Aorta (tissue), 5 donors: ENCODE measurements at regions not wholly inside any gene's neighbourhood (a gene's known extent, or its start where the extent isn't known, plus 50 kb on each side); places are given as distances from the start of the nearest gene placed in this dataset.

Experiments
- ATAC-seq: fragments of 200-7000 bp; cut with Tn5 transposase; one replicate; pipeline ENCODE4 v1.9.1; 2022; ENCODE audit warnings: moderate library complexity; ENCODE audit not compliant: low FRiP score
- DNase-seq, 2 donors: peaks; one replicate each; pipeline ENCODE4 v3.0.0-alpha.2; 2020
- H3K27ac ChIP-seq, 2 donors: one replicate each; pipeline ENCODE4 v1.5.1; 2013; ENCODE audit warnings: low read length in 2 of 2, mild to moderate bottlenecking in 2 of 2, moderate library complexity in 2 of 2, control low read depth in 1 of 2, inconsistent platforms in 1 of 2, low read depth in 1 of 2
- H3K27me3 ChIP-seq, 2 donors: one replicate each; pipeline ENCODE4 v1.6.1; 2013; ENCODE audit warnings: control low read depth in 1 of 2, low read length in 1 of 2, mild to moderate bottlenecking in 1 of 2, moderate library complexity in 1 of 2; ENCODE audit not compliant: insufficient read depth in 2 of 2, control insufficient read depth in 1 of 2
- H3K36me3 ChIP-seq, 2 donors: one replicate each; pipeline ENCODE4 v1.6.1; 2013; ENCODE audit warnings: control low read depth in 1 of 2, low read length in 1 of 2, mild to moderate bottlenecking in 1 of 2; ENCODE audit not compliant: insufficient read depth in 2 of 2, control insufficient read depth in 1 of 2
- H3K4me1 ChIP-seq, 2 donors: one replicate each; pipeline ENCODE4 v1.6.1; 2013; ENCODE audit warnings: low read length in 2 of 2, control low read depth in 1 of 2, mild to moderate bottlenecking in 1 of 2, moderate library complexity in 1 of 2; ENCODE audit not compliant: insufficient read depth in 2 of 2, control insufficient read depth in 1 of 2
- H3K4me3 ChIP-seq, 2 donors: one replicate each; pipeline ENCODE4 v1.5.1; 2013; ENCODE audit warnings: low read length in 2 of 2, control low read depth in 1 of 2, mild to moderate bottlenecking in 1 of 2
- H3K9me3 ChIP-seq: one replicate; pipeline ENCODE4 v1.6.1; 2013; ENCODE audit warnings: mild to moderate bottlenecking, low read length; ENCODE audit not compliant: control insufficient read depth
- WGBS, 2 donors: extraction: QIAGEN DNeasy Blood & Tissue Kit; methylation state at CpG; one replicate each; pipeline ENCODE4 v1.1.7; 2013; 5-methylcytosine and 5-hydroxymethylcytosine counted together
- intact Hi-C, 2 donors: fragments of 100-400 bp; cut with DNase I; formaldehyde crosslinking; loops; one replicate each; pipeline versions ENCODE4 v1.14.2 to v1.15.0; 2022
- donor health status: healthy with polysubstance abuse.
- donor health status: Bipolar disorder and iron deficiency.
- donor health status: DM: no; HTN: no; CAD: no.
- donor health status: DM: no; HTN: no; CAD: no.
- donor health status: DM: yes; HTN: yes; CAD: no.

GRCh38 chr2:164335947-164336346, 285.3 kb downstream of the GRB14 start:
- H3K4me1 ChIP-seq = no peaks in the 10 kb centered on the region
- no peak overlapping the region for H3K4me3 ChIP-seq
- H3K27ac ChIP-seq = no peak overlapping the region
- intact Hi-C loops = no loop called here
- no peaks in the 10 kb centered on the region for H3K27me3 ChIP-seq
- DNase-seq (no peak), ATAC-seq (no peak)
- no peaks in the 10 kb centered on the region for H3K36me3 ChIP-seq
- H3K9me3 ChIP-seq = no peaks in the 10 kb centered on the region
- 80 to 84% methylated on average over 2 of the region's 2 CpGs for WGBS, 2 donors

GRCh38 chr2:164335128-164335527, 286.2 kb downstream of the GRB14 start:
- H3K9me3 ChIP-seq = no peaks in the 10 kb centered on the region
- intact Hi-C loops = no loop called here
- H3K36me3 ChIP-seq = no peaks in the 10 kb centered on the region
- no peaks in the 10 kb centered on the region for H3K4me1 ChIP-seq
- ATAC-seq = no peak
- no peak overlapping the region for H3K4me3 ChIP-seq
- 93 to 96% methylated on average over 2 of the region's 2 CpGs for WGBS, 2 donors
- H3K27me3 ChIP-seq = no peaks in the 10 kb centered on the region
- no peak overlapping the region for H3K27ac ChIP-seq
- no peak for DNase-seq

DNA sequence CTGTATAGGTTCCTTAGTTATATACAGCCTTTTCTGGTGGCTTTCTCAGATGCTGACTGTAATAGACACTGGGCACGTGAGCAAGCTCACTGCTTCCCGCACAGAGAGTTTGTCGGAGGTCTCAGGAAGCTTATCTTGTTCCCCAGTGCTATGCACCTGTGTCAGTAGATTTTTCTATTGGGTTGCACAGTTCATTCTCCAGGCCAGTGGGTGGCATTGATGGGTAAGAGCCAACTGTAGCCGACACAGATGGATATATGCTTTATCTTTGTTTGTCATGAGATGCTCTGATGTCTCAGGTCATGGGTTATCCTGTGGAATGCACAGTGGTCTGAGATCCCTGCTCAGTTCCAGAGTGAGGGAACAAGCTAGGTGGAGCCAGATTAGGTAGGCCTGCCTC, 293.0 kb downstream of the GRB14 start:
- intact Hi-C loops = no loop called here
- no peaks in the 10 kb centered on the region for H3K36me3 ChIP-seq
- no peaks in the 10 kb centered on the region for H3K4me1 ChIP-seq
- 88 to 97% methylated on average over 4 of the region's 4 CpGs for WGBS, 2 donors
- no peak overlapping the region for H3K27ac ChIP-seq
- no peak for ATAC-seq
- no peaks in the 10 kb centered on the region for H3K27me3 ChIP-seq
- no peak overlapping the region for H3K4me3 ChIP-seq
- DNase-seq = no peak
- no peaks in the 10 kb centered on the region for H3K9me3 ChIP-seq

GRCh38 chr2:164323978-164324377, 297.3 kb downstream of the GRB14 start:
- 86 to 91% methylated on average over 3 of the region's 3 CpGs for whole genome bisulfite sequencing, 2 donors
- no peaks in the 10 kb centered on the region for H3K27me3 ChIP-seq

DNA sequence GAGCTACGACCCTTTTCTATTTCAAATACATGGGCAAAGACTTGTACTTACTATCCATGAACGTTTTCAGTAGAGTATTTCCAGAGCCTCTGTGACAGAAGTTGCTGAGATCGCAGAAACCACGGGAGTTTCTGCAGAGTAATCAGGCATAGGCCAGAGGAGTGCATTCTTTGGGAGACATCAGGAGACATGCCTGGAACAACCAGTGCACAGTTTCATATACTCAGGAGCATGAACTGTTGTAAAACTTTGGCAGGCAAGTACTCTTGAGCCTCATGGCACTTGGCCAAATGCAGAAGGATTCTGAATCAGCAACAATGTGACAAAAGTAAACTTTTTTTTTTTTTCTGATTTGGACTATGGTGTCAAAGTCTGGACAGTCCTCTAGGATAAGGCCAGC, 307.1 kb downstream of the GRB14 start:
- H3K27ac ChIP-seq = no peak overlapping the region
- no peaks in the 10 kb centered on the region for H3K36me3 ChIP-seq
- no peaks in the 10 kb centered on the region for H3K4me1 ChIP-seq
- DNase-seq (no peak), ATAC-seq (no peak)
- no peak overlapping the region for H3K4me3 ChIP-seq
- no peaks in the 10 kb centered on the region for H3K9me3 ChIP-seq
- 37 to 45% methylated on average over 4 of the region's 4 CpGs for WGBS, 2 donors
- no peaks in the 10 kb centered on the region for H3K27me3 ChIP-seq
- intact Hi-C loops = no loop called here

More at GRCh38 chr2:164323978-164324377, 297.3 kb downstream of the GRB14 start:
- Histone ChIP-seq H3K4me1 (no peaks in the 10 kb centered on the region), H3K36me3 (no peaks in the 10 kb centered on the region), H3K27ac (no peak overlapping the region), H3K4me3 (no peak overlapping the region), H3K9me3 (no peaks in the 10 kb centered on the region)
- intact Hi-C loops = no loop called here
- no peak for ATAC-seq
- no peak for DNase-seq

DNA sequence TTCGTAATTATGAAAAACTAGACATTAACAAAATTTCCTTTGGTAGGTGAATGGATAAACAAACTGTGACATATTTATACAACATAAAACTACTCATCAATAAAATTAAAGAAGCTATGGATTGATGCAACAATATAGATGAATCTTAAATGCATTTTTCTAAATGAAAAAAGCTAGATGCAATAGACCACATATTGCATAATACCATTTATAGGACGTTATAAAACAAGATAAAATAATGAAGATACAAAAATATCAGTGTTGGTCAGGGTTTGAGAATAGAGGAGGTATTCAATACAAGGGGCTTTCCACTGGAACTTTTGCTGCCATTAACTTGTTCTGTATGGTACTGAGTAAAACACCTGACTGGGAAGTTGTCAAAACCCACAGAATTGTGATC, 314.4 kb downstream of the GRB14 start:
- H3K27ac ChIP-seq = no peak overlapping the region
- intact Hi-C loops = no loop called here
- H3K27me3 ChIP-seq = no peaks in the 10 kb centered on the region
- no peak overlapping the region for H3K4me3 ChIP-seq
- 82 to 85% methylated on average over 2 of the region's 2 CpGs for WGBS, 2 donors
- no peak for ATAC-seq
- no peaks in the 10 kb centered on the region for H3K9me3 ChIP-seq
- H3K4me1 ChIP-seq = no peaks in the 10 kb centered on the region
- H3K36me3 ChIP-seq = no peaks in the 10 kb centered on the region
- no peak for DNase-seq

GRCh38 chr2:164302786-164303185, 318.5 kb downstream of the GRB14 start:
- no peak overlapping the region for H3K27ac ChIP-seq
- H3K4me1 ChIP-seq = no peaks in the 10 kb centered on the region
- no peaks in the 10 kb centered on the region for H3K36me3 ChIP-seq
- H3K4me3 ChIP-seq = no peak overlapping the region
- DNase-seq (no peak), ATAC-seq (no peak)
- H3K9me3 ChIP-seq = no peaks in the 10 kb centered on the region
- intact Hi-C loops = no loop called here
- no peaks in the 10 kb centered on the region for H3K27me3 ChIP-seq
- 80 to 81% methylated on average over 4 of the region's 4 CpGs for WGBS, 2 donors

- ATAC-seq (no peak), DNase-seq (no peak)
- intact Hi-C loops = no loop called here
- H3K27me3 ChIP-seq = no peaks in the 10 kb centered on the region
- WGBS, 2 donors = 88 to 94% methylated on average over 4 of the region's 4 CpGs
- H3K27ac ChIP-seq = no peak overlapping the region
- H3K9me3 ChIP-seq = no peaks in the 10 kb centered on the region
- H3K4me1 ChIP-seq = peaks cover 0 to 4% of the 10 kb centered on the region in 2 donors
- H3K4me3 ChIP-seq = no peak overlapping the region
- H3K36me3 ChIP-seq = no peaks in the 10 kb centered on the region
Observed at GRCh38 chr2:164288235-164288634, 333.0 kb downstream of the GRB14 start.

DNA sequence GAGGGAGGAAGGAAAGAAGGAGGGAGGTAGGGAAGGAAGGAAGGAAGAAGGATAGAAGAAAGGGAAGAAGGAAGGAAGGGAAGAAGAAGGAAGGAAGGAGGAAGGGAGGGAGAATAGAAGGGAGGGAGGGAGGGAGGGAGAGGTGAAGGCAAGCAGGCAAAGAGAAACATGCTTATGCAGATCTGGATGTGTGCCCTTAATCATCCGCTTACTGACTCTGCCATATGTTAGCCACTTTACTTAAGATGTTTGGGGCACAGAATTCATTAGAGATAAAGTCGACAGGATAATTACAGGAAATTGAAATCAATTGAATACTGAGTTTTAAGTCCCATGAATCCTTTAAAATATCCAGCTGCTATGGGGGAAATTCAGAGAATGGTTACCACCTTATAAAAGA, 334.2 kb downstream of the GRB14 start:
- Histone ChIP-seq H3K9me3 (no peaks in the 10 kb centered on the region), H3K4me3 (no peak overlapping the region), H3K27ac (no peak overlapping the region), H3K27me3 (no peaks in the 10 kb centered on the region), H3K4me1 (peaks cover 0 to 4% of the 10 kb centered on the region in 2 donors), H3K36me3 (no peaks in the 10 kb centered on the region)
- DNase-seq (no peak), ATAC-seq (no peak)
- intact Hi-C loops = no loop called here
- 80 to 88% methylated on average over 2 of the region's 2 CpGs for WGBS, 2 donors
